Activated effector memory CD4-positive, alpha-beta T cell treated with anti-CD3 and anti-CD28 coated beads, Interleukin-2, amount 50 U/mL, for 16 hours (primary cell): ENCODE measurements at regions not wholly inside any gene's neighbourhood (a gene's known extent, or its start where the extent isn't known, plus 50 kb on each side); places are given as distances from the start of the nearest gene placed in this dataset.
"Not testable (repeated sequence)": the region's sequence is repeated elsewhere in the genome, so short reads cannot be mapped to it uniquely, and the experiment has no call there.

ENCODE experiments used
- DNase-seq: peaks from one replicate; pipeline ENCODE4 v3.0.0-alpha.2; 2020

GRCh38 chr15:69686626-69687025 is 234.0 kb downstream of the RPLP1 start:
- no peak for DNase-seq

- no peak for DNase-seq
These were observed 236.5 kb downstream of the RPLP1 start for GRCh38 chr15:69689133-69689532.

- no peak for DNase-seq
These were observed 238.8 kb downstream of the RPLP1 start for GRCh38 chr15:69691307-69692015.

GRCh38 chr15:69692342-69692741 is 239.7 kb downstream of the RPLP1 start:
- no peak for DNase-seq

- no peak for DNase-seq
These were observed 240.4 kb downstream of the RPLP1 start for GRCh38 chr15:69693059-69693458.

GRCh38 chr15:69696946-69697345 is 244.3 kb downstream of the RPLP1 start:
- DNase-seq: no peak

- DNase-seq: no peak
These were observed 245.3 kb downstream of the RPLP1 start for GRCh38 chr15:69697916-69698315.

GRCh38 chr15:69699096-69699495 is 246.5 kb downstream of the RPLP1 start:
- no peak for DNase-seq

- no peak for DNase-seq
These were observed 247.8 kb downstream of the RPLP1 start for GRCh38 chr15:69700380-69700779.

GRCh38 chr15:69701198-69701597 is 248.6 kb downstream of the RPLP1 start:
- no peak for DNase-seq

GRCh38 chr15:69703532-69704187 is 251.0 kb downstream of the RPLP1 start:
- DNase-seq: no peak

GRCh38 chr15:69704229-69704628 is 251.6 kb downstream of the RPLP1 start:
- DNase-seq: no peak

- no peak for DNase-seq
These were observed 252.1 kb downstream of the RPLP1 start for GRCh38 chr15:69704700-69705099.

GRCh38 chr15:69706353-69707097 is 253.9 kb downstream of the RPLP1 start:
- no peak for DNase-seq

- DNase-seq: not testable (repeated sequence)
These were observed 254.6 kb downstream of the RPLP1 start for GRCh38 chr15:69707241-69707640.

- not testable (repeated sequence) for DNase-seq
These were observed 256.0 kb downstream of the RPLP1 start for GRCh38 chr15:69708436-69709122.

GRCh38 chr15:69712991-69713390 is 260.4 kb downstream of the RPLP1 start:
- DNase-seq: no peak

GRCh38 chr15:69713726-69714559 is 261.3 kb downstream of the RPLP1 start:
- peak; percentile 84 for DNase-seq

GRCh38 chr15:69715210-69715609 is 262.6 kb downstream of the RPLP1 start:
- no peak for DNase-seq

- DNase-seq: no peak
These were observed 265.8 kb downstream of the RPLP1 start for GRCh38 chr15:69718436-69718835.

- DNase-seq: no peak
These were observed 266.3 kb downstream of the RPLP1 start for GRCh38 chr15:69718916-69719315.

GRCh38 chr15:69719527-69720240 is 267.1 kb downstream of the RPLP1 start:
- DNase-seq: peak; percentile 83
